Endothelial cell of umbilical vein (primary cell): ENCODE measurements at regions not wholly inside any gene's neighbourhood (a gene's known extent, or its start where the extent isn't known, plus 50 kb on each side); places are given as distances from the start of the nearest gene placed in this dataset.

Experiments
- BruUV-seq: library from RNA; stranded (reverse); fragments of 400-500 nt; replicated peaks from 2 replicates; lab custom pipeline; 2021; lab: Mats Ljungman, UMichigan
- CTCF ChIA-PET: fragments of 300-600, 350-600 bp; sonication (Branson Sonifier 250); formaldehyde crosslinking; loops from one replicate; lab custom pipeline; 2021; ENCODE audit warnings: antibody characterized with exemption, inconsistent platforms; lab: Charles Lee
- POLR2A ChIA-PET: fragments of 300-600, 350-600 bp; sonication (Branson Sonifier 250); formaldehyde crosslinking; loops from one replicate; lab custom pipeline; 2021; ENCODE audit warnings: antibody characterized with exemption, inconsistent platforms; lab: Charles Lee
- DNase-seq: peaks from one replicate; pipeline ENCODE4 v3.0.0-alpha.2; 2011; ENCODE audit warnings: low read depth, low spot score
- FAIRE-seq: peaks from 2 replicates; lab custom pipeline; 2011; peaks lifted over from hg19 to GRCh38; lab: Jason Lieb, UNC
- H2AFZ ChIP-seq: 2 replicates; pipeline ENCODE4 v1.6.0; 2012; ENCODE audit warnings: low read depth, low read length, control low read depth, inconsistent platforms
- H3K27ac ChIP-seq: 2 replicates; pipeline ENCODE4 v1.5.1; 2011; ENCODE audit warnings: low read depth, mild to moderate bottlenecking, control low read depth, low read length, moderate library complexity; ENCODE audit not compliant: insufficient read depth
- H3K27me3 ChIP-seq, 2 experiments: 2 replicates each; pipeline versions ENCODE4 v1.6.0 to v1.6.1; 2011; ENCODE audit warnings: low read length in 2 of 2, mixed read lengths in 1 of 2; ENCODE audit not compliant: control insufficient read depth in 2 of 2, insufficient read depth in 2 of 2
- H3K36me3 ChIP-seq, 2 experiments: 2 replicates in 1 of 2; 3 replicates in 1 of 2; pipeline ENCODE4 v1.5.1; 2011; ENCODE audit warnings: low read length in 2 of 2, mild to moderate bottlenecking in 1 of 2, moderate library complexity in 1 of 2; ENCODE audit not compliant: control insufficient read depth in 2 of 2, insufficient read depth in 2 of 2; ENCODE audit errors: extremely low read depth in 1 of 2
- H3K4me1 ChIP-seq: 3 replicates; pipeline ENCODE4 v1.5.1; 2011; ENCODE audit warnings: mild to moderate bottlenecking, low read length; ENCODE audit not compliant: control insufficient read depth, insufficient read depth; ENCODE audit errors: extremely low read depth
- H3K4me2 ChIP-seq: 2 replicates; pipeline ENCODE4 v1.6.1; 2011; ENCODE audit warnings: low read length, control low read depth, mixed read lengths; ENCODE audit not compliant: insufficient read depth
- H3K4me3 ChIP-seq, 3 experiments: fragments of 200-600 bp in 1 of 3; sonication (generic), shearing (Covaris generic) in 1 of 3; replicated peaks in 1 of 3; 2 replicates each; pipeline ENCODE4 v1.5.1; 2011 to 2016; ENCODE audit warnings: control low read depth in 3 of 3, low read length in 3 of 3, mild to moderate bottlenecking in 2 of 3, inconsistent platforms in 1 of 3, low read depth in 1 of 3, moderate library complexity in 1 of 3; ENCODE audit not compliant: insufficient read depth in 1 of 3
- H3K79me2 ChIP-seq: 2 replicates; pipeline ENCODE4 v1.6.0; 2012; ENCODE audit warnings: low read length, inconsistent platforms; ENCODE audit not compliant: control insufficient read depth, insufficient read depth
- H3K9ac ChIP-seq: replicated peaks from 2 replicates; pipeline ENCODE3; 2011; ENCODE audit warnings: low read length, control low read depth; ENCODE audit not compliant: insufficient read depth; ENCODE audit errors: extremely low read depth
- H3K9me1 ChIP-seq: replicated peaks from 3 replicates; pipeline ENCODE4 v1.6.0; 2011; ENCODE audit warnings: mild to moderate bottlenecking, low read length; ENCODE audit not compliant: control insufficient read depth, insufficient read depth; ENCODE audit errors: extremely low read depth
- H3K9me3 ChIP-seq: replicated peaks from 2 replicates; pipeline ENCODE4 v1.5.1; 2012; ENCODE audit warnings: low read length, inconsistent platforms; ENCODE audit not compliant: control insufficient read depth, insufficient read depth
- H4K20me1 ChIP-seq: replicated peaks from 2 replicates; pipeline ENCODE3; 2011; ENCODE audit warnings: mild to moderate bottlenecking, low read length; ENCODE audit not compliant: control insufficient read depth, insufficient read depth; ENCODE audit errors: extremely low read depth
- CTCF ChIP-seq, 2 donors: IDR thresholded peaks; 1 replicate in 1 of 2; 2 replicates in 1 of 2; pipeline ENCODE4 v1.5.1; 2011; ENCODE audit warnings: low read length in 2 of 2, mild to moderate bottlenecking in 2 of 2, moderate library complexity in 2 of 2, control low read depth in 1 of 2, inconsistent platforms in 1 of 2, low read depth in 1 of 2; ENCODE audit not compliant: insufficient read depth in 1 of 2; ENCODE audit errors: extremely low read depth in 1 of 2
- EZH2 ChIP-seq: IDR thresholded peaks from 2 replicates; pipeline ENCODE4 v1.6.1; 2012; ENCODE audit warnings: borderline replicate concordance, low read depth, mild to moderate bottlenecking, moderate library complexity, low read length, inconsistent platforms; ENCODE audit not compliant: severe bottlenecking
- FOS ChIP-seq: IDR thresholded peaks from 2 replicates; pipeline ENCODE4 v1.6.1; 2011; ENCODE audit warnings: mild to moderate bottlenecking, low read length, moderate library complexity, borderline replicate concordance; ENCODE audit not compliant: insufficient read depth
- GATA2 ChIP-seq: IDR thresholded peaks from 2 replicates; pipeline ENCODE4 v1.7.0; 2011; ENCODE audit warnings: low read depth, mild to moderate bottlenecking, moderate library complexity, mixed read lengths, low read length; ENCODE audit not compliant: insufficient read length, insufficient read depth
- JUN ChIP-seq: IDR thresholded peaks from 2 replicates; pipeline ENCODE4 v1.6.1; 2011; ENCODE audit warnings: borderline replicate concordance, low read depth; ENCODE audit not compliant: insufficient read length, insufficient read depth
- MAX ChIP-seq: IDR thresholded peaks from 2 replicates; pipeline ENCODE4 v1.6.1; 2011; ENCODE audit not compliant: insufficient read depth, insufficient read length
- MYC ChIP-seq: IDR thresholded peaks from one replicate; pipeline ENCODE4 v1.6.1; 2011; ENCODE audit warnings: mild to moderate bottlenecking, low read depth, low read length
- POLR2A ChIP-seq: IDR thresholded peaks from 2 replicates; pipeline ENCODE4 v1.6.1; 2012; ENCODE audit warnings: low read depth, mild to moderate bottlenecking, control low read depth, low read length
- POLR2AphosphoS5 ChIP-seq: IDR thresholded peaks from 2 replicates; pipeline ENCODE4 v1.6.1; 2012; ENCODE audit warnings: low read depth, mild to moderate bottlenecking, control low read depth, low read length, moderate library complexity; ENCODE audit not compliant: insufficient read depth
- dilution Hi-C: fragments of 300-500 bp; cut with MboI; formaldehyde crosslinking; loops from one replicate; pipeline ENCODE4 v1.15.0; 2019; ENCODE audit warnings: low sequenced_read_pairs; ENCODE audit not compliant: extremely low pct_ligation_motif_present
- intact Hi-C: fragments of 100-400 bp; cut with micrococcal nuclease; formaldehyde crosslinking; loops from one replicate; pipeline ENCODE4 v1.10.0; 2022

GRCh38 chr17:34758718-34759117, 179.3 kb downstream of the TMEM132E start:
- ChIA-PET POLR2A (no interaction called here), CTCF (no interaction called here)
- FAIRE-seq: no peak
- H3K4me1 ChIP-seq: no peaks in the 10 kb centered on the region
- no peaks in the 10 kb centered on the region for H3K36me3 ChIP-seq
- no peaks in the 10 kb centered on the region for H3K27me3 ChIP-seq
- no peaks in the 10 kb centered on the region for H3K9me1 ChIP-seq
- dilution Hi-C loops: no loop called here
- TF ChIP-seq GATA2 (no peak), POLR2A (no peak), EZH2 (no peak), JUN (no peak), CTCF (IDR thresholded peaks at IDR 0.05; ENCODE audit: extremely low read depth in 1 of 2, insufficient read depth in 1 of 2, low read depth in 1 of 2, low read length in 2 of 2) (no peak), FOS (no peak), POLR2AphosphoS5 (no peak), MAX (no peak), MYC (no peak)
- H3K79me2 ChIP-seq: no peaks in the 10 kb centered on the region
- no peak overlapping the region for H3K4me2 ChIP-seq
- no peaks in the 10 kb centered on the region for H4K20me1 ChIP-seq
- no peak overlapping the region for H3K9ac ChIP-seq
- no peaks in the 10 kb centered on the region for H3K9me3 ChIP-seq
- intact Hi-C loops: no loop called here
- DNase-seq: no peak
- H2AFZ ChIP-seq: no peak overlapping the region
- BruUV-seq: no TSS peak
- no peak overlapping the region for H3K4me3 ChIP-seq
- H3K27ac ChIP-seq: no peak overlapping the region
